COR-L47 (cell line): ENCODE measurements at regions not wholly inside any gene's neighbourhood (a gene's known extent, or its start where the extent isn't known, plus 50 kb on each side); places are given as distances from the start of the nearest gene placed in this dataset.

Experiments used
- DNase-seq: peaks from one replicate; lab custom pipeline; 2025; lab: John Stamatoyannopoulos, UW

GRCh38 chr1:57922130-57922529, 498.3 kb upstream of the DAB1 start:
- no peak for DNase-seq

- DNase-seq = no peak
Observed at GRCh38 chr1:57916041-57916440, 492.2 kb upstream of the DAB1 start.

GRCh38 chr1:57911427-57911826, 487.6 kb upstream of the DAB1 start:
- DNase-seq = no peak

- no peak for DNase-seq
Observed at GRCh38 chr1:57910782-57911181, 486.9 kb upstream of the DAB1 start.

GRCh38 chr1:57910305-57910704, 486.4 kb upstream of the DAB1 start:
- no peak for DNase-seq

- peak; percentile 2 for DNase-seq
Observed at GRCh38 chr1:57908147-57908890, 484.5 kb upstream of the DAB1 start.

GRCh38 chr1:57901208-57901919, 477.5 kb upstream of the DAB1 start:
- no peak for DNase-seq

- DNase-seq = no peak
Observed at GRCh38 chr1:57898531-57898930, 474.7 kb upstream of the DAB1 start.

- no peak for DNase-seq
Observed at GRCh38 chr1:57897581-57897980, 473.7 kb upstream of the DAB1 start.

- DNase-seq = no peak
Observed at GRCh38 chr1:57894315-57894714, 470.5 kb upstream of the DAB1 start.

GRCh38 chr1:57889676-57890320, 465.9 kb upstream of the DAB1 start:
- DNase-seq = no peak

- DNase-seq = no peak
Observed at GRCh38 chr1:57887964-57888491, 464.2 kb upstream of the DAB1 start.

- DNase-seq = no peak
Observed at GRCh38 chr1:57886376-57886775, 462.5 kb upstream of the DAB1 start.

- no peak for DNase-seq
Observed at GRCh38 chr1:57883642-57883995, 459.8 kb upstream of the DAB1 start.

GRCh38 chr1:57882934-57883641, 459.2 kb upstream of the DAB1 start:
- no peak for DNase-seq

- DNase-seq = no peak
Observed at GRCh38 chr1:57882072-57882471, 458.2 kb upstream of the DAB1 start.

GRCh38 chr1:57881639-57882038, 457.8 kb upstream of the DAB1 start:
- no peak for DNase-seq

GRCh38 chr1:57879700-57880099, 455.8 kb upstream of the DAB1 start:
- no peak for DNase-seq

- peak; percentile 85 for DNase-seq
Observed at GRCh38 chr1:57874418-57874877, 450.6 kb upstream of the DAB1 start.

- no peak for DNase-seq
Observed at GRCh38 chr1:57872913-57873312, 449.1 kb upstream of the DAB1 start.

- no peak for DNase-seq
Observed at GRCh38 chr1:57868908-57869307, 445.0 kb upstream of the DAB1 start.

- DNase-seq = no peak
Observed at GRCh38 chr1:57868239-57868638, 444.4 kb upstream of the DAB1 start.
